EH (cell line): ENCODE measurements at regions not wholly inside any gene's neighbourhood (a gene's known extent, or its start where the extent isn't known, plus 50 kb on each side); places are given as distances from the start of the nearest gene placed in this dataset.
"Not testable (repeated sequence)": the region's sequence is repeated elsewhere in the genome, so short reads cannot be mapped to it uniquely, and the experiment has no call there.

Experiments used
- DNase-seq: peaks from one replicate; pipeline ENCODE4 v3.0.0-alpha.2; 2015; ENCODE audit warnings: low read depth

- DNase-seq, result no peak
Observed at GRCh38 chr2:228516019-228516418, 334.5 kb upstream of the SPHKAP start.

- DNase-seq, result not testable (repeated sequence)
Observed at GRCh38 chr2:228513480-228513879, 332.0 kb upstream of the SPHKAP start.

GRCh38 chr2:228509021-228509420 is 327.5 kb upstream of the SPHKAP start:
- DNase-seq, result no peak

- DNase-seq, result no peak
Observed at GRCh38 chr2:228507870-228508269, 326.4 kb upstream of the SPHKAP start.

GRCh38 chr2:228507231-228507824 is 325.8 kb upstream of the SPHKAP start:
- DNase-seq, result no peak

- no peak for DNase-seq
Observed at GRCh38 chr2:228503731-228504130, 322.2 kb upstream of the SPHKAP start.

- DNase-seq, result no peak
Observed at GRCh38 chr2:228493852-228494251, 312.4 kb upstream of the SPHKAP start.

- no peak for DNase-seq
Observed at GRCh38 chr2:228479014-228479413, 297.5 kb upstream of the SPHKAP start.

GRCh38 chr2:228474466-228474865 is 293.0 kb upstream of the SPHKAP start:
- peak; percentile 85 for DNase-seq

- peak; percentile 68 for DNase-seq
Observed at GRCh38 chr2:228469721-228470120, 288.2 kb upstream of the SPHKAP start.

GRCh38 chr2:228466851-228467250 is 285.4 kb upstream of the SPHKAP start:
- DNase-seq, result no peak

- DNase-seq, result no peak
Observed at GRCh38 chr2:228465408-228465807, 283.9 kb upstream of the SPHKAP start.

- DNase-seq, result no peak
Observed at GRCh38 chr2:228458364-228458763, 276.9 kb upstream of the SPHKAP start.

GRCh38 chr2:228447266-228447915 is 265.9 kb upstream of the SPHKAP start:
- DNase-seq, result peak; percentile 58

GRCh38 chr2:228446734-228447133 is 265.2 kb upstream of the SPHKAP start:
- peak; percentile 52 for DNase-seq

GRCh38 chr2:228444161-228444560 is 262.7 kb upstream of the SPHKAP start:
- no peak for DNase-seq

GRCh38 chr2:228433721-228434120 is 252.2 kb upstream of the SPHKAP start:
- no peak for DNase-seq

GRCh38 chr2:228432116-228432515 is 250.6 kb upstream of the SPHKAP start:
- DNase-seq, result no peak

- no peak for DNase-seq
Observed at GRCh38 chr2:228430986-228431385, 249.5 kb upstream of the SPHKAP start.

GRCh38 chr2:228426502-228427216 is 245.2 kb upstream of the SPHKAP start:
- DNase-seq, result peak; percentile 46

- not testable (repeated sequence) for DNase-seq
Observed at GRCh38 chr2:228425411-228426060, 244.0 kb upstream of the SPHKAP start.

- peak; percentile 31 for DNase-seq
Observed at GRCh38 chr2:228417956-228418355, 236.5 kb upstream of the SPHKAP start.

GRCh38 chr2:228417526-228417925 is 236.0 kb upstream of the SPHKAP start:
- peak; percentile 24 for DNase-seq
